ENCODE measurements at regions not wholly inside any gene's neighbourhood (a gene's known extent, or its start where the extent isn't known, plus 50 kb on each side); places are given as distances from the start of the nearest gene placed in this dataset.

DNA sequence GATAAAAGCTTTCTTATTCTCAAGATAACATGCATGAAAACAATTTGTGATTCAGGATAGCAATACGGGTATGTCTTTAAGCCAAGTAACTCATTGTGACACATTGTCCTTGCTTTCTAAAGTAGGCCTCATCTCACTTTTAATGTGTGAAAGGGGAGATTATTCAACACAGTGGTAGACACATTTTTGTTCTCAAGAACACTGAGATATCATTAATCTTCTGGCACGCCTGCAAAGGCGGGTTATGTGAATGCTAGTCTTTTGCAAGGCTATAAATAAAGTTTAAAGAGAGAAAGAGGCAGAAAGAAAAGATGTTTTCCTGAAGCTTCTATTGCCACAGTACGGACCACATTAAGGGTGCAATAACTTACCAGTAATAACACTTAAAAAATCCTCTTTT lies 181.8 kb upstream of the MEF2C start:
- TF ChIP-seq EP300 (IDR thresholded peaks at IDR 0.05; ENCODE audit: low read depth) (no peak), POLR2A (IDR thresholded peaks at IDR 0.05) (no peak), POLR2AphosphoS5 (IDR thresholded peaks at IDR 0.05) (no peak)
- TF ChIP-seq, protein P1, sequence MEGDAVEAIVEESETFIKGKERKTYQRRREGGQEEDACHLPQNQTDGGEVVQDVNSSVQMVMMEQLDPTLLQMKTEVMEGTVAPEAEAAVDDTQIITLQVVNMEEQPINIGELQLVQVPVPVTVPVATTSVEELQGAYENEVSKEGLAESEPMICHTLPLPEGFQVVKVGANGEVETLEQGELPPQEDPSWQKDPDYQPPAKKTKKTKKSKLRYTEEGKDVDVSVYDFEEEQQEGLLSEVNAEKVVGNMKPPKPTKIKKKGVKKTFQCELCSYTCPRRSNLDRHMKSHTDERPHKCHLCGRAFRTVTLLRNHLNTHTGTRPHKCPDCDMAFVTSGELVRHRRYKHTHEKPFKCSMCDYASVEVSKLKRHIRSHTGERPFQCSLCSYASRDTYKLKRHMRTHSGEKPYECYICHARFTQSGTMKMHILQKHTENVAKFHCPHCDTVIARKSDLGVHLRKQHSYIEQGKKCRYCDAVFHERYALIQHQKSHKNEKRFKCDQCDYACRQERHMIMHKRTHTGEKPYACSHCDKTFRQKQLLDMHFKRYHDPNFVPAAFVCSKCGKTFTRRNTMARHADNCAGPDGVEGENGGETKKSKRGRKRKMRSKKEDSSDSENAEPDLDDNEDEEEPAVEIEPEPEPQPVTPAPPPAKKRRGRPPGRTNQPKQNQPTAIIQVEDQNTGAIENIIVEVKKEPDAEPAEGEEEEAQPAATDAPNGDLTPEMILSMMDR (IDR thresholded peaks at IDR 0.05): no peak
